ENCODE measurements at regions not wholly inside any gene's neighbourhood (a gene's known extent, or its start where the extent isn't known, plus 50 kb on each side); places are given as distances from the start of the nearest gene placed in this dataset.

- ChIA-PET POLR2A (no interaction called here), CTCF (interaction anchor here (0.5 to 0.6 kb wide), 2 partner anchors 8 to 1276 kb away, joined by 3 read pairs; no protein-coding TSS in a partner anchor)
- no peak for FAIRE-seq
- H3K9me1 ChIP-seq (replicated peaks; ENCODE audit: control insufficient read depth, extremely low read depth, insufficient read depth, low read length) = no peaks in the 10 kb centered on the region
- peaks cover 0 to 2% of the 10 kb centered on the region in 2 experiments for H3K27me3 ChIP-seq (ENCODE audit: control insufficient read depth in 2 of 2, insufficient read depth in 2 of 2, low read length in 2 of 2)
- peaks cover 3% of the 10 kb centered on the region for H3K4me1 ChIP-seq (ENCODE audit: control insufficient read depth, extremely low read depth, insufficient read depth, low read length)
- no peaks in the 10 kb centered on the region for H3K9me3 ChIP-seq (replicated peaks; ENCODE audit: control insufficient read depth, insufficient read depth, low read length)
- dilution Hi-C loops (cut with MboI; ENCODE audit: extremely low pct_ligation_motif_present, low sequenced_read_pairs) = no loop called here
- intact Hi-C loops (cut with micrococcal nuclease) = no loop called here
- no peaks in the 10 kb centered on the region for H3K79me2 ChIP-seq (ENCODE audit: control insufficient read depth, insufficient read depth, low read length)
- no peak for TF ChIP-seq MYC (IDR thresholded peaks at IDR 0.05; ENCODE audit: low read depth, low read length)
- TF ChIP-seq POLR2A (IDR thresholded peaks at IDR 0.05; ENCODE audit: low read depth, low read length) = no peak
- TF ChIP-seq MAX (IDR thresholded peaks at IDR 0.05; ENCODE audit: insufficient read depth, insufficient read length) = no peak
- no peak for TF ChIP-seq EZH2 (IDR thresholded peaks at IDR 0.05; ENCODE audit: borderline replicate concordance, low read depth, low read length, severe bottlenecking)
- TF ChIP-seq JUN (IDR thresholded peaks at IDR 0.05; ENCODE audit: borderline replicate concordance, insufficient read depth, insufficient read length, low read depth) = no peak
- TF ChIP-seq GATA2 (IDR thresholded peaks at IDR 0.05; ENCODE audit: insufficient read depth, insufficient read length, low read depth, low read length) = no peak
- no peak for TF ChIP-seq FOS (IDR thresholded peaks at IDR 0.05; ENCODE audit: borderline replicate concordance, insufficient read depth, low read length)
- TF ChIP-seq CTCF (IDR thresholded peaks at IDR 0.05; ENCODE audit: extremely low read depth in 1 of 2, insufficient read depth in 1 of 2, low read depth in 1 of 2, low read length in 2 of 2) = no peak
- TF ChIP-seq POLR2AphosphoS5 (IDR thresholded peaks at IDR 0.05; ENCODE audit: insufficient read depth, low read depth, low read length) = no peak
- no peaks in the 10 kb centered on the region for H3K36me3 ChIP-seq (ENCODE audit: control insufficient read depth in 2 of 2, extremely low read depth in 1 of 2, insufficient read depth in 2 of 2, low read length in 2 of 2)
- H3K27ac ChIP-seq (ENCODE audit: insufficient read depth, low read depth, low read length) = no peak overlapping the region
- BruUV-seq (replicated peaks) = no TSS peak
- no peaks in the 10 kb centered on the region for H4K20me1 ChIP-seq (replicated peaks; ENCODE audit: control insufficient read depth, extremely low read depth, insufficient read depth, low read length)
- H3K4me3 ChIP-seq (replicated peaks in 1 of 3; ENCODE audit: insufficient read depth in 1 of 3, low read depth in 1 of 3, low read length in 3 of 3) = no peak overlapping the region
- no peak overlapping the region for H3K9ac ChIP-seq (replicated peaks; ENCODE audit: extremely low read depth, insufficient read depth, low read length)
- no peak overlapping the region for H3K4me2 ChIP-seq (ENCODE audit: insufficient read depth, low read length)
- DNase-seq (ENCODE audit: low read depth, low spot score) = no peak
- no peak overlapping the region for H2AFZ ChIP-seq (ENCODE audit: low read depth, low read length)
Observed at GRCh38 chr12:94790370-94790769, 140.0 kb upstream of the TMCC3 start.
